HFFc6 (cell line): ENCODE measurements at regions not wholly inside any gene's neighbourhood (a gene's known extent, or its start where the extent isn't known, plus 50 kb on each side); places are given as distances from the start of the nearest gene placed in this dataset.

Source experiments
- DNase-seq: peaks from one replicate; pipeline ENCODE4 v3.0.0-alpha.2; 2018
- H3K27ac Mint-ChIP-seq: 2 replicates; pipeline ENCODE4 v1.8.0; 2020; ENCODE audit warnings: mild to moderate bottlenecking, mixed read lengths
- H3K27me3 Mint-ChIP-seq: 2 replicates; pipeline ENCODE4 v1.8.0; 2021; ENCODE audit warnings: mild to moderate bottlenecking, moderate library complexity, mixed read lengths; ENCODE audit not compliant: insufficient read depth
- H3K36me3 Mint-ChIP-seq: 2 replicates; pipeline ENCODE4 v1.8.0; 2021; ENCODE audit warnings: low read depth, mixed read lengths
- H3K4me1 Mint-ChIP-seq: 2 replicates; pipeline ENCODE4 v1.8.0; 2020; ENCODE audit warnings: low read depth, mixed read lengths
- H3K4me3 Mint-ChIP-seq: 2 replicates; pipeline ENCODE4 v1.8.0; 2020; ENCODE audit warnings: mild to moderate bottlenecking, moderate library complexity, mixed read lengths
- H3K9me3 Mint-ChIP-seq: 2 replicates; pipeline ENCODE4 v1.8.0; 2020; ENCODE audit warnings: mild to moderate bottlenecking, mixed read lengths
- TF ChIP-seq, protein P1 (sequence below): fragments of 200-600 bp; sonication (generic); IDR thresholded peaks from 2 replicates; pipeline ENCODE4 v1.5.0; 2021; ENCODE audit warnings: antibody characterized with exemption, mild to moderate bottlenecking

DNA sequence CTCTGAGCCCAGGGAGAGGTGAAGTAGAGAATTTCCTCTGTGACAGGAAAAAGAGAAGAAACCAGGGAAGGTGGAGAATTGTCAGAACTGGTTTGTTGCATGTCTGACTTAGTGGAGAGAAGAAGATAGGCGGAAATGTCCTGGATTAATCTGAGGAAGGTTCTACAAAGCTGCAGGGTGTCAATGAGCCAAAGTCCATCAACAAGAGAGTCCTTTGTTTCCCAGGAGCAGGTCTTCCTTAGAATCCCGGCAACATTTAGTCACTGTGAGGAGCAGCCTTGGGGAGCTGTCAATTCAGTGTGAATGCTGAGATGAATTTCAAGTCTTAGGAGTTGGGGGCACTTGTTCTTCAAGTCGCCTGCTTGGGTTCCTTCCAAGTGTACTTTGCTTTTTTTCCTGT lies 88.4 kb upstream of the CELF4 start:
- Mint-ChIP-seq H3K9me3 (peaks cover 38% of the 10 kb centered on the region), H3K4me3 (no peak overlapping the region), H3K27me3 (no peaks in the 10 kb centered on the region; the same call in 1 of the 2 replicates), H3K4me1 (no peaks in the 10 kb centered on the region), H3K27ac (no peak overlapping the region), H3K36me3 (no peaks in the 10 kb centered on the region)
- no peak for DNase-seq
- TF ChIP-seq, protein P1, sequence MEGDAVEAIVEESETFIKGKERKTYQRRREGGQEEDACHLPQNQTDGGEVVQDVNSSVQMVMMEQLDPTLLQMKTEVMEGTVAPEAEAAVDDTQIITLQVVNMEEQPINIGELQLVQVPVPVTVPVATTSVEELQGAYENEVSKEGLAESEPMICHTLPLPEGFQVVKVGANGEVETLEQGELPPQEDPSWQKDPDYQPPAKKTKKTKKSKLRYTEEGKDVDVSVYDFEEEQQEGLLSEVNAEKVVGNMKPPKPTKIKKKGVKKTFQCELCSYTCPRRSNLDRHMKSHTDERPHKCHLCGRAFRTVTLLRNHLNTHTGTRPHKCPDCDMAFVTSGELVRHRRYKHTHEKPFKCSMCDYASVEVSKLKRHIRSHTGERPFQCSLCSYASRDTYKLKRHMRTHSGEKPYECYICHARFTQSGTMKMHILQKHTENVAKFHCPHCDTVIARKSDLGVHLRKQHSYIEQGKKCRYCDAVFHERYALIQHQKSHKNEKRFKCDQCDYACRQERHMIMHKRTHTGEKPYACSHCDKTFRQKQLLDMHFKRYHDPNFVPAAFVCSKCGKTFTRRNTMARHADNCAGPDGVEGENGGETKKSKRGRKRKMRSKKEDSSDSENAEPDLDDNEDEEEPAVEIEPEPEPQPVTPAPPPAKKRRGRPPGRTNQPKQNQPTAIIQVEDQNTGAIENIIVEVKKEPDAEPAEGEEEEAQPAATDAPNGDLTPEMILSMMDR, result no peak

DNA sequence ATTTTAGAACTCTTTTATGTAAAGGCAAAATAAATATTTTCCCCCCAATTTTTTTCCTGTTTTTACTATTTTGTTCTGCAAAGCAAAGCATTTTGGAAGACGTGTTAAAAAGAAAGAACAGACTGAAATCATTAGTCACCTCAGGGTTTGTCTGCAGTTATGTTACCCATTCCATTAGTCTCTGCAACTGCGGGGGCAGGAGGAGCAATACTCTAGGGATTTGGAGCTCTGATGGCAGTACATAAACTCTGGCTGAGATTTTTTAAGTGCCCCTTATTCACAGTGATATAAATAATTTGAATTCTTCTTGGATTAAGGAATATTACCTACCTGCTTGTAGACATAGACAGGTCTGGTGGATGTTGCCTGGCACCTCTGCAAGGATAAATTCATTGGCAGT lies 88.0 kb upstream of the CELF4 start:
- Mint-ChIP-seq H3K27ac (no peak overlapping the region), H3K4me1 (no peaks in the 10 kb centered on the region), H3K27me3 (no peaks in the 10 kb centered on the region), H3K4me3 (no peak overlapping the region), H3K36me3 (no peaks in the 10 kb centered on the region), H3K9me3 (peaks cover 36% of the 10 kb centered on the region)
- TF ChIP-seq, protein P1, result no peak
- DNase-seq, result no peak

DNA sequence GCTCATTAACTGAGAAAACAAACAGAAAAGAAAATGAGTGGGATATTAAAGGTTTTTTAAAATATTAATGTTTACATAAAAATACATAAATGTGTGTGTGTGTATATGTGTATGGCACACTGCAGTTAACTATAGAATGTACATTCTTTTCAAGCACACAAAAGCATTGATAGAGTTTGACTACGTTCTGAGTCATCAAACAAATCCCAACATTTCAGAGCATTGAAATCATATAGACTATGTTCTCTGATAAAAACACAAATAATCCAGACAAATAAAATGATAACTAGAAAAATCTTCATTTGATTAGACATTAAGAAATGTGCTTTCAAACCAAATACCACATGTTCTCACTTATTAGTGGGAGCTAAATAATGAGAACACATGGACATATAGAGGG lies 84.3 kb upstream of the CELF4 start:
- Mint-ChIP-seq H3K9me3 (peaks cover 33% of the 10 kb centered on the region), H3K36me3 (no peaks in the 10 kb centered on the region), H3K27me3 (no peaks in the 10 kb centered on the region), H3K27ac (no peak overlapping the region), H3K4me3 (no peak overlapping the region), H3K4me1 (no peaks in the 10 kb centered on the region)
- no peak for DNase-seq
- TF ChIP-seq, protein P1, result no peak

GRCh38 chr18:37649416-37649815 lies 83.8 kb upstream of the CELF4 start:
- Mint-ChIP-seq H3K36me3 (no peaks in the 10 kb centered on the region), H3K27ac (no peak overlapping the region), H3K9me3 (peaks cover 35% of the 10 kb centered on the region), H3K27me3 (no peaks in the 10 kb centered on the region), H3K4me1 (no peaks in the 10 kb centered on the region), H3K4me3 (no peak overlapping the region)
- no peak for DNase-seq
- TF ChIP-seq, protein P1, result no peak

DNA sequence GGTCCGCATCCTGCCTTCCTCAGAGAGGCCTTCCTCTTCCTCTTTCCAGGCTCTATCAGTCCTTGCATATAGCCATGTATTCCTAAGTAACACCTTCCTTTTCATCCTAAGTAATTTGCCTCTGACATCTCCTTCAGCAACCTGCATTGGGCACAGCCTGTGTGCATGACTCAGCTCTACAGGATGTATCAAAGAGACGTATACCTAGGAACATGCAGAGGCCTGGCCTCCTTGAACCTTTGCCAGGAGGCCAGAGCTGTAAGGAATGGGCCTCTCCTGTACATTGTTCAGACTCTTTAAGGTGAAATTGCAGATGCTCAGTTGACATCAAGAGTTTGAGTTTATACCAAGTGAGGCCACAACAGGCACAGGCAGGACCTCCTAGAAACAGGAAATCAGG lies 76.0 kb upstream of the CELF4 start:
- H3K27ac Mint-ChIP-seq, result no peak overlapping the region
- H3K9me3 Mint-ChIP-seq, result peaks cover 32% of the 10 kb centered on the region
- no peak for DNase-seq
- no peak overlapping the region for H3K4me3 Mint-ChIP-seq
- no peaks in the 10 kb centered on the region for H3K36me3 Mint-ChIP-seq
- H3K4me1 Mint-ChIP-seq, result no peaks in the 10 kb centered on the region
- TF ChIP-seq, protein P1, result no peak
- H3K27me3 Mint-ChIP-seq, result no peaks in the 10 kb centered on the region

DNA sequence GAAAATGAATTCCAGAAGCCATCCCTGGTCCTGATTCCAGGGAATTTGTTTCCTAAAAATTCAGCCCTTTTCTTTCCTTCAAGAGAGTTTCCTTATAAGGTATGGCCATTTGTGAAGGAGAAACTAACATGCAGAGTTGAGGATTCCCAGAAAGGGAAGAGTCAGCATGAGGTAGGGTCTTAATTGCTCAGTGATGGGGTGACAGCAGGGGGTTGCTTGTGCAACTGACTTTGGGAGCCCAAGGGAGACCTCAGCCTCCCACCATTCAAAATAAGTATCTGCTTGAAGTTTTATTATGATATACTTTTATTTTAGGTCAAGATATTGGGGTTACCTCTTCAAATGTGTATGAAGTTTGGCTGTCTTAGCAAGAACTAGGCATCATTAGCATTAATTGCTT lies 74.9 kb upstream of the CELF4 start:
- TF ChIP-seq, protein P1, result no peak
- H3K9me3 Mint-ChIP-seq, result peaks cover 30% of the 10 kb centered on the region
- H3K27me3 Mint-ChIP-seq, result no peaks in the 10 kb centered on the region; the same call in 1 of the 2 replicates
- no peak for DNase-seq
- no peak overlapping the region for H3K27ac Mint-ChIP-seq
- H3K36me3 Mint-ChIP-seq, result no peaks in the 10 kb centered on the region
- H3K4me1 Mint-ChIP-seq, result no peaks in the 10 kb centered on the region
- H3K4me3 Mint-ChIP-seq, result no peak overlapping the region
